CD4-positive, alpha-beta T cell (primary cell): ENCODE measurements at regions not wholly inside any gene's neighbourhood (a gene's known extent, or its start where the extent isn't known, plus 50 kb on each side); places are given as distances from the start of the nearest gene placed in this dataset.

Experiments
- ATAC-seq: fragments of 200-7000 bp; cut with Tn5 transposase; one replicate; pipeline ENCODE4 v1.10.0; 2022; ENCODE audit warnings: mild to moderate bottlenecking; ENCODE audit not compliant: poor library complexity
- CTCF ChIA-PET: fragments of 350-600 bp; sonication (Branson Sonifier 250); formaldehyde crosslinking; loops from one replicate; lab custom pipeline; 2021; ENCODE audit warnings: antibody characterized with exemption, inconsistent platforms; lab: Charles Lee
- POLR2A ChIA-PET: fragments of 350-600 bp; sonication (Branson Sonifier 250); formaldehyde crosslinking; loops from one replicate; lab custom pipeline; 2021; ENCODE audit warnings: antibody characterized with exemption, inconsistent platforms; lab: Charles Lee
- DNase-seq, 14 experiments: peaks; one replicate each; pipeline ENCODE4 v3.0.0-alpha.2; 2013 to 2020; ENCODE audit warnings: mixed read lengths in 2 of 14
- H3K27ac ChIP-seq, 2 donors: one replicate each; pipeline versions ENCODE4 v1.5.1 to v1.7.0; 2013; ENCODE audit warnings: low read length in 2 of 2, low read depth in 1 of 2, mild to moderate bottlenecking in 1 of 2
- H3K27me3 ChIP-seq, 2 experiments: 1 replicate in 1 of 2; 2 replicates in 1 of 2; pipeline versions ENCODE4 v1.6.1 to v1.7.0; 2013; ENCODE audit warnings: low read length in 2 of 2, control low read depth in 1 of 2, mild to moderate bottlenecking in 1 of 2, moderate library complexity in 1 of 2; ENCODE audit not compliant: insufficient read depth in 2 of 2, control insufficient read depth in 1 of 2
- H3K36me3 ChIP-seq: one replicate; pipeline ENCODE4 v1.6.1; 2013; ENCODE audit warnings: low read length, control low read depth; ENCODE audit not compliant: insufficient read depth
- H3K4me1 ChIP-seq: one replicate; pipeline ENCODE4 v1.6.1; 2013; ENCODE audit warnings: low read length, control low read depth; ENCODE audit not compliant: insufficient read depth
- H3K4me3 ChIP-seq: one replicate; pipeline ENCODE4 v1.5.1; 2013; ENCODE audit warnings: mild to moderate bottlenecking, low read length, moderate library complexity
- H3K9me3 ChIP-seq, 2 experiments: 1 replicate in 1 of 2; 2 replicates in 1 of 2; pipeline versions ENCODE4 v1.6.1 to v1.7.0; 2013; ENCODE audit warnings: low read length in 2 of 2, mild to moderate bottlenecking in 2 of 2, control low read depth in 1 of 2, moderate library complexity in 1 of 2; ENCODE audit not compliant: control insufficient read depth in 1 of 2, insufficient read depth in 1 of 2
- H3K27ac Mint-ChIP-seq: one replicate; pipeline ENCODE4 v1.8.0; 2020; ENCODE audit warnings: mixed read lengths
- H3K27me3 Mint-ChIP-seq: one replicate; pipeline ENCODE4 v1.8.0; 2021; ENCODE audit warnings: mixed read lengths
- H3K36me3 Mint-ChIP-seq: one replicate; pipeline ENCODE4 v1.8.0; 2021; ENCODE audit warnings: low read depth, mixed read lengths
- H3K4me1 Mint-ChIP-seq: one replicate; pipeline ENCODE4 v1.8.0; 2021; ENCODE audit warnings: low read depth, mixed read lengths
- H3K4me3 Mint-ChIP-seq: one replicate; pipeline ENCODE4 v1.8.0; 2020; ENCODE audit warnings: mild to moderate bottlenecking, mixed read lengths
- H3K9me3 Mint-ChIP-seq: one replicate; pipeline ENCODE4 v1.8.0; 2020; ENCODE audit warnings: mixed read lengths
- intact Hi-C, 2 experiments: fragments of 100-400 bp; cut with DNase I in 1 of 2; cut with micrococcal nuclease in 1 of 2; formaldehyde crosslinking; loops; one replicate each; pipeline versions ENCODE4 v1.15.1 to v1.9.0; 2023 to 2025; cut with DNase I, micrococcal nuclease
- TF ChIP-seq, protein P1 (sequence below): fragments of 200-600 bp; IDR thresholded peaks from one replicate; pipeline ENCODE4 v1.8.0; 2022; ENCODE audit warnings: antibody characterized with exemption, mild to moderate bottlenecking

GRCh38 chr5:13591621-13592020 lies 352.9 kb downstream of the DNAH5 start:
- DNase-seq (no peak), ATAC-seq (no peak)
- CTCF ChIA-PET = no interaction called here
- H3K36me3 Mint-ChIP-seq = no peaks in the 10 kb centered on the region
- no peak overlapping the region for H3K27ac Mint-ChIP-seq
- H3K27me3 Mint-ChIP-seq = no peaks in the 10 kb centered on the region
- POLR2A ChIA-PET = no interaction called here
- TF ChIP-seq, protein P1, sequence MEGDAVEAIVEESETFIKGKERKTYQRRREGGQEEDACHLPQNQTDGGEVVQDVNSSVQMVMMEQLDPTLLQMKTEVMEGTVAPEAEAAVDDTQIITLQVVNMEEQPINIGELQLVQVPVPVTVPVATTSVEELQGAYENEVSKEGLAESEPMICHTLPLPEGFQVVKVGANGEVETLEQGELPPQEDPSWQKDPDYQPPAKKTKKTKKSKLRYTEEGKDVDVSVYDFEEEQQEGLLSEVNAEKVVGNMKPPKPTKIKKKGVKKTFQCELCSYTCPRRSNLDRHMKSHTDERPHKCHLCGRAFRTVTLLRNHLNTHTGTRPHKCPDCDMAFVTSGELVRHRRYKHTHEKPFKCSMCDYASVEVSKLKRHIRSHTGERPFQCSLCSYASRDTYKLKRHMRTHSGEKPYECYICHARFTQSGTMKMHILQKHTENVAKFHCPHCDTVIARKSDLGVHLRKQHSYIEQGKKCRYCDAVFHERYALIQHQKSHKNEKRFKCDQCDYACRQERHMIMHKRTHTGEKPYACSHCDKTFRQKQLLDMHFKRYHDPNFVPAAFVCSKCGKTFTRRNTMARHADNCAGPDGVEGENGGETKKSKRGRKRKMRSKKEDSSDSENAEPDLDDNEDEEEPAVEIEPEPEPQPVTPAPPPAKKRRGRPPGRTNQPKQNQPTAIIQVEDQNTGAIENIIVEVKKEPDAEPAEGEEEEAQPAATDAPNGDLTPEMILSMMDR = no peak
- no peaks in the 10 kb centered on the region for H3K9me3 ChIP-seq
- intact Hi-C loops = no loop called here
- peaks cover 10% of the 10 kb centered on the region for H3K9me3 Mint-ChIP-seq
- H3K4me3 ChIP-seq = no peak overlapping the region
- no peak overlapping the region for H3K27ac ChIP-seq
- no peaks in the 10 kb centered on the region for H3K36me3 ChIP-seq
- H3K4me3 Mint-ChIP-seq = no peak overlapping the region
- H3K27me3 ChIP-seq = no peaks in the 10 kb centered on the region
- H3K4me1 Mint-ChIP-seq = no peaks in the 10 kb centered on the region
- H3K4me1 ChIP-seq = no peaks in the 10 kb centered on the region

- CTCF ChIA-PET = no interaction called here
- H3K4me1 ChIP-seq = no peaks in the 10 kb centered on the region
- H3K27me3 ChIP-seq = no peaks in the 10 kb centered on the region
- Mint-ChIP-seq H3K27ac (no peak overlapping the region), H3K9me3 (peaks cover 5% of the 10 kb centered on the region), H3K36me3 (no peaks in the 10 kb centered on the region), H3K4me1 (no peaks in the 10 kb centered on the region), H3K27me3 (no peaks in the 10 kb centered on the region), H3K4me3 (no peak overlapping the region)
- H3K36me3 ChIP-seq = no peaks in the 10 kb centered on the region
- H3K4me3 ChIP-seq = no peak overlapping the region
- TF ChIP-seq, protein P1 = no peak
- no peaks in the 10 kb centered on the region for H3K9me3 ChIP-seq
- ATAC-seq = no peak
- POLR2A ChIA-PET = no interaction called here
- H3K27ac ChIP-seq = no peak overlapping the region
- no peak for DNase-seq
- intact Hi-C loops = no loop called here
Measured at GRCh38 chr5:13585324-13585723, 359.2 kb downstream of the DNAH5 start.

GRCh38 chr5:13581914-13582313 lies 362.6 kb downstream of the DNAH5 start:
- H3K27ac Mint-ChIP-seq = no peak overlapping the region
- Histone ChIP-seq H3K4me3 (no peak overlapping the region), H3K4me1 (no peaks in the 10 kb centered on the region), H3K9me3 (peaks cover 0 to 21% of the 10 kb centered on the region in 2 experiments), H3K36me3 (no peaks in the 10 kb centered on the region), H3K27me3 (no peaks in the 10 kb centered on the region), H3K27ac (no peak overlapping the region)
- ChIA-PET CTCF (no interaction called here), POLR2A (no interaction called here)
- no peaks in the 10 kb centered on the region for H3K36me3 Mint-ChIP-seq
- no peaks in the 10 kb centered on the region for H3K4me1 Mint-ChIP-seq
- DNase-seq (no peak), ATAC-seq (no peak)
- peaks cover 6% of the 10 kb centered on the region for H3K9me3 Mint-ChIP-seq
- H3K4me3 Mint-ChIP-seq = no peak overlapping the region
- TF ChIP-seq, protein P1 = no peak
- H3K27me3 Mint-ChIP-seq = no peaks in the 10 kb centered on the region
- intact Hi-C loops = no loop called here
